ENCODE measurements at regions not wholly inside any gene's neighbourhood (a gene's known extent, or its start where the extent isn't known, plus 50 kb on each side); places are given as distances from the start of the nearest gene placed in this dataset.
A peak's percentile ranks its signal among the peaks of the same experiment; 100 is the strongest.
"Not testable (repeated sequence)": the region's sequence is repeated elsewhere in the genome, so short reads cannot be mapped to it uniquely, and the experiment has no call there.

GRCh38 chr2:224260372-224261020, 141.4 kb downstream of the FAM124B start:
- peak; percentile 83 for DNase-seq

DNA sequence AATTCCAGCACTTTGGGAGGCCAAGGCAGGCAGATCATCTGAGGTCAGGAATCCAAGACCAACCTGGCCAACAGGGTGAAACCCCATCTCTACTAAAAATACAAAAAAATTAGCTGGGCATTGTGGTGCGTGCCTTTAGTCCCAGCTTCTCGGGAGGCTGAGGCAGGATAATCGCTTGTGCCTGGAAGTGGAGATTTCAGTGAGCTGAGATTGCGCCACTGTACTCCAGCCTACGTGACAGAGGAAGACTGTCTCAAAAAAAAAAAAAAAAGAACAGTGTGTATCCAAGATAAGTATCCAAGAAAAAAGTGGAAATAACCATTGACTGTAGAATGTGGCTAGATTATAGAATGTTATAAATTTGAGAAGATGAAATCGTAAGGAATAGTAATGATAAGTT, 142.1 kb downstream of the FAM124B start:
- no peak for DNase-seq

DNA sequence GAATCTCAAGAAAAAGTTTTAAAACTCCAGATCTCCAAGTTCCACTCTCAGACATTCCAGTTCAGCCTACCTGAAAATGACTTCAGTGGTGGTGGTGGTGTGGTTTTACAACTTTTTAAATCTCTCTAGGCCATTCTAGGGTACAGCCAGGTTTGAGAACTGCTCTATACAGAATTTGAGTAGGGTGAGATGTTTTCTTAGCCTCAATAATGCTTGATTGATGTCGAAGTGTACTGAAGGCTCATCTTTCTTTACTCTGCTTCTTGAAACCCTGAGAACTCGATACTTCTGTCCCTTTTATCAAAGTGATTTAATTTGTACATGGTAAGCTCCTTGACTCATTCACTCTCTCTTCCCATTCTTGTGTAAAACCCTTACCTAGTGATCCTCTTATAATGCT, 143.8 kb downstream of the FAM124B start:
- DNase-seq = no peak

- DNase-seq = no peak
These were observed 144.8 kb downstream of the FAM124B start for GRCh38 chr2:224257156-224257555.

DNA sequence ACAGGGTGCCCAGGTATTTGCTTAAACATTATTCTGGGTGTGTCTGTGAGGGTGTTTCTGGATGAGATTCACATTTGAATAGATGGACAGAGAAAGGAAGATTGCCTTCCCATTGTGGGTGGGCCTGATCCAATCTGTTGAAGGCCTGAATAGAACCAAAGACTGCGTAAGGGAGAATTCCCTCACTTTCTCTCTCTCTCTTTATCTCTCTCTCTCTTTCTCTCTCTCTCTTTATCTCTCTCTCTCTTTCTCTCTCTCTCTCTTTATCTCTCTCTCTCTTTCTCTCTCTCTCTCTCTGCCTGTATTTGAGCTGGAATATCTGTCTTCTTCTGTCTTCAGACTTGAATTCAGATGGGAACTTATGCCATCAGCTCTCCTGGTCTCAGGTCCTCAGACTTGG, 148.4 kb downstream of the FAM124B start:
- no peak for DNase-seq

DNA sequence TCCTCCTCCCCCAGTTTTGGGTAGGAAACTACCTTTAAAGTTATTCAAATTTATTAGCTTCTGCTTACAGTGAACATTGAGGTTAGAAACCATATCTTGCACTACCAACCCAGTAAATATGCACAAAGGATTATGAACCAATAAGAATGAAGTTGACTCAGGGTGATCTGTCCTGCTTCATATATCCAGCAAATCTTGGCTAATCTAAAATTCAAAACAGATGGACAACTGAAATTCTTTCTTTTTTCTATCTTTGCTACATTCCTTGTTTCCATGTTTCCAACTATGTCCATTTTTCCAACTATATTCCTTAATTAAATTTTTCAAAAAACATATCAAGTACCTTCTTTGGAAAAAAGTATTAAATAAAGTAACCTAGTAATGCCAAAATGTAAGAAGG, 149.3 kb downstream of the FAM124B start:
- DNase-seq = no peak

DNA sequence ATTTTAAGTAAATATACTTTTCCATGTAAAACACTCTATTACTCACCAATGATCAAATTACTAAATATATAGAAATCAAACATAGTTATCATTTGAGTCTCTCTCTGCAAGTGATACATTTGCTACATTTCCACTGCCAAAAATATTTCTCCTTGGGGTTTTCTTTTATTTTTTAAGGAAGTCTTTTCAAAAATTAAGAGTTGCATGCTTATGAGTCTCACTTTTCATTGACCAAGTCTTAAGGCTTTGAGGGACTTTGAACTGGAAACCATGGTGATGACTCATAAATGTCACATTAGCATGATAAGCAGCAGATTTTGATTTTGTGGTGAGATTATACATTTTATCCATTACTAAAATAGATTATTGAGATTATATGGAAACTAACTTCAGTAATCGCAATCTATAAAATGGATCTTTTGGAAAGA, 152.9 kb downstream of the FAM124B start:
- DNase-seq = no peak

DNA sequence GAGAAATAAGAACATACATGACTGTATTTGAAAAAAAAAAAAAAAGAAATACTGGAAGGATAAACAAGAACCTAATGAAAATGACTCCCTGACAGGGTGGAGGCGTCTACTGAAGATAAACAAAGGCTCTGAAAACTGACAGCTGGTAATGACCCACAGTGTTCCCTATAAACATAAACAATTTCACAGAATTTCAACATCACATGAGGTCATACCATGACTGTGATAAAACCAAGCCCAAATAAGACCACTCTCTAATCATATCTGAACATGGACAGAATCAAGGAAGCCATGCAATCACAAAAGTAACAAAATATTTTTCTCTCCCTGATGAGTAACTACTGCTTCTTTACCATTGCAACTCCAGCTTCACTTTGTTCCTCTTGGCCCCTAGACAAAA, 159.3 kb downstream of the FAM124B start:
- DNase-seq = no peak

DNA sequence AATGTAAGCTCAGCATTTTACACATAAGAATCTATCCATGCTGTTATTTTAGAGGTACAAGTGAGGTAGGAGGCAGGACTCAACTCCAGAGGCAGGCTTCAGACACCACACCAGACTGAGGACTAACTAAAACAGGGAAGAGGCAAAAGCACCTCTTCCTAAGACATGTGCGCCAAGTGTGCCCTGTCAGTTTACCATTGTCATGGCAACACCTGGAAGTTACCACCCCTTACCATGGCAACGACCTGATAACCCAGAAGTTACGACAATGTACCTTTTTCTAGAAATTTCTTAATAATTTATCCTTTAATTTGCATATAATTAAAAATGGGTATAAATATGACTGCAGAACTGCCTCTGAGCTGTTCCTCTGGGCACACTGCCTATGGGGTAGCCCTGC, 160.1 kb downstream of the FAM124B start:
- DNase-seq = no peak

DNA sequence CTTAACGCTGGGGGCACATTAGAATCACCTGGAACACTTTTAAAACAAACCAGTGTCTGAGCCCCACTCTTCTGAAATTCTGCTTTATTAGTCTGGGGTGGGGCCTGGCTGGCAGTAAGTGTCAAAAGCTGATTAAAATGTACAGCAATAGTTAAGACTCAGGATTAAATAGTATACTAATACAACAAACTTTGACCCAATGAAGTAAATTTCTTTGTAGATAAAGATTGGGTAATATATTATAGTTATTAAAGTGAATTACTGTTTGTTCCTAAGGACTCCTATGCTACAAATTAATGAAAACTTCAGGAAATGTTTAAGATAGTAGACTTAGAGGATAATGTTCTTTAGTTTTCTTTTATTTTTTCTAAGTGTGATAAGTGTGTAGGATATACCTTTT, 160.9 kb downstream of the FAM124B start:
- DNase-seq = no peak

- no peak for DNase-seq
These were observed 177.9 kb downstream of the FAM124B start for GRCh38 chr2:224223851-224224555.

DNA sequence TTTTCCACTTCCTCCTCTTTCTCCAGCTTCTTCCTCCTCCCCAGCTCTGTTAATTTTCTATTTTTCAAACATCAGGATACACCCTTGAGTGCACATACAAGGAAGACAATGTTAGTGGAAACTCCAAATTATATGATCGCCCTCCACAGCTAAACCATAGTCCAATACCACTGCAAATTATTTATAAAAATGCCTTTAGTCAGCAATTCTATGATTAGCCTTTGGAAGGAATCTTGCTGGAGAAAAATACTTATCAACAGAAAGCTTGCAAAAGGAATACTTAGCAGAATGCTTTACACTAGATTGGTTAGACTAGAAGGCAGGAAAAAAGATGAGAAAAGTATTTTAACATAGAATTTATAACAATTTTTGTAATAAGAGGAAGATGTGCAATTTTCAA, 178.9 kb downstream of the FAM124B start:
- no peak for DNase-seq

DNA sequence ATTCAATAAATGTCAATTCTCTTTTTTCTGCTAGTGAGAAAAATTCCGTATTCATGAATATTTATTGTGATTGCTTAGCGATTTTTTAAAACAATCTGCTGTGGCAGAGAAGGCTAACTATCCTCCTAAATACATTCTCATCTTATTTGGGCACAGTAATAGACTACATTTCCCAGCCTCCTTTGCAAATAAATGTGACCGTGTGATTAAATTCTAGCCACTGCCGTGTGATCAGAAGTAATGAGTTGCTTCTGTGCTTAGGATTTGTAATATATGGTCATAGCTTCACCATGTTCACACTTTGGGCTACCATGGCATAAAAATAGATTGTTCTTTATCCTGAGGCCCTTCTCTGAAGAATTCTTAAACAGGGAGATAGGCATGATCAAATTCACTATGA, 179.6 kb downstream of the FAM124B start:
- no peak for DNase-seq

DNA sequence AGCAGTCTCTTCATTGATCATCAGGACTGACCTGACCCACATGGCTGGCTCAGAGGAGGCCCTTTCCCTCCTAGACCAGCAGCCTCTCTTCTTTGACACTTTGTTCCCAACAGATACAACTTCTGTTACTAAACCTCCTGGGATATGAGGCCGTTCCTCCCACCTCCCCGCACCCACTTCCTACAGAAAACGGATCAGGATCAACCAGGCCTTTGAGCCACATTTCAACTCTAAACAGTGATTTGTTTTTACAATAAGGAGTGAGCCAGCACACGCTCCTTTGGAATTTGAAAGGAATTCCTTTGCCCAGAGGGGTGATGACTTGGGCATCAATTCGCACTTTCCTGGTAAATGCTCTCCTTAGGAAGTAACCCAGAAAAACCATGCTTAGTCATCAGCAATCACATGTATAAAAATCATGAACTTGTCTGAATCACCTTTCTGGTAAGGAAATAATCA, 180.4 kb downstream of the FAM124B start:
- DNase-seq = no peak

DNA sequence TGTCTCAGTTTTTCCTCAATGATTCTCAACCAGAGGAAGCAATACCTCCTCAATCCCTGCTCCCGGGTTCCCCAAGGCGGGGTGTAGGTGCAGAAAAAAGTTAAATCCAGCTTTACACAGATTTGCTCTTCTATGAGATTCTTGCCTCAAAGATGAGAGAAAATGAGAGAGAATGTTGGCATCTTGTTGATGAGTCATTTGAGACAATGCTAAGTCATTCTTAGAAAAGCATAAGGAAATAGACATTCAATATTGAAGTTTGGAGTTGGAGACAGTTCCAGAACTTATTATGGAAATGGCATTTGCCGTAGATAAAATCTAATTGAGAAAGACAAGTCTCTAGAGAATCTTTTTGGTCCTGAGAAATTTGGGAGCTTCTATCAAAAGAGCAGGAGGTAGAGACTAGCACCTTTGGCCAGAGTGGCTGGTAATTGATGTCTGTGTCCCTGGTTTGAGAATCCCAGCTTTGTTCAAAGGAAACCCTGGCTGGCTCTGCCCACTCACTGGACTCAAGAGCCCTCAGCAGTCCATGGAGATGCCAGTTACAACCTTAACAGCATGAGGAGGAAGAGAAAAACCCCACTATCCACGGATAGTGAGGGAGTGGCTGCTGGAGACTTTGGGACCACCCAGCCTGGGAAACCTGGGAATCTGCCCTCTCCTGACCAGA, 181.2 kb downstream of the FAM124B start:
- no peak for DNase-seq

DNA sequence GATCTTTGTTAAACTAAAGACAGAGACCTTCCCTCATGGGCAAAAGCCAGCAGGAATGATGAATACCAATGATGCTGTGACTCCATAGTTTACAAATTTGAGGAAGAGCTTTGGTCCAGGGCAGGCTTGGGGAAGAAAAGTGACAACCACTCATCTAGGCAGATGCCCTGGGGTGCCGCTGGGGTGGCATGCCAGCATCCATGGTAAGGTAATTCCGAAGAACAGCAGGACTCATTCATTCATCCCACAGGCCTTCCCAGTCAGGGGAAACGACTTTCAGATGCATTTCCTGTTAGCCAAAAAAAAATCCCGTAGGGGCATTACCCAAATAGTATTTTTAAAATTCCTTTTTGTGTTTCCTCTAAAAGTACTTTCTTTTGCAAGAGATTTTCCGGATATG, 180.7 kb upstream of the SERPINE2 start:
- DNase-seq = no peak

- peak; percentile 63 for DNase-seq
These were observed 178.9 kb upstream of the SERPINE2 start for GRCh38 chr2:224217962-224218347.

GRCh38 chr2:224217233-224217961, 178.3 kb upstream of the SERPINE2 start:
- no peak for DNase-seq

GRCh38 chr2:224215611-224216010, 176.5 kb upstream of the SERPINE2 start:
- DNase-seq = not testable (repeated sequence)

DNA sequence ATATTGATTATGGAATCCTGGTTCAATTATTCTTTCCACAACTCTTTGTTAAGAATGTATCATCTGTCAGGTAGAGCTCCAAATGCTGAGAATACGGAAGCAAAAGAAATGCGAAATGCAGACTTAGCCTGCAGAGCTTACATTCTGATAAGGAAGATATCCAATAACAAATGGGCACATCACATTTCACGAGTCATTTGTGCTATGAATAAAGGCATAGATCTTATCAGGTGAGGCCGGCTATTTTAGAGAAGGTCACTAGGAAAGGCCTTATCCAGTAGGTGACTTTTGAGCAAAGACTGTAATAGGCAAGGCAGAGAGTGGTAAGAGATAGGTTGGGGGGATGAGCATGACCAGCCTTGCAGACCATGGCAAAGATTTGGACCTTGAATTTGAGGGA, 174.3 kb upstream of the SERPINE2 start:
- no peak for DNase-seq

DNA sequence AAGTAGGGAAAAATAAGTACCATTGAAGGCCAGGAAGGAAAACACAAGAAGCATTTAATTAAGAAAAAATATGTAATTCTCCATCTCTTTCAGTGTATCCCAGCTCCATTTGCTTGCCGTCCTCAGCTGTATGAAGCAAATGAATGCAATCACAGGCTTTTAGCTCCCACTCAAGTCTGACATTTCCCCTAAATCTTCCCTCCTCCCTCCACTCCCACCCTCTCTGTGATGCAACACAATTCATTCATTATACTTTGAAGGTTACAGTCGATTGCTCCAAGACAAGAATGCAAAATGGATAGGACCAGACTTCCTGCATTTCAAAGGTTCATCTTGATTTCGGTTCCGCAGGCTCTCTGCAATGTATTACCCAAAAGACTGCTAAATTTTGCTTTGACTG, 172.7 kb upstream of the SERPINE2 start:
- DNase-seq = no peak

DNA sequence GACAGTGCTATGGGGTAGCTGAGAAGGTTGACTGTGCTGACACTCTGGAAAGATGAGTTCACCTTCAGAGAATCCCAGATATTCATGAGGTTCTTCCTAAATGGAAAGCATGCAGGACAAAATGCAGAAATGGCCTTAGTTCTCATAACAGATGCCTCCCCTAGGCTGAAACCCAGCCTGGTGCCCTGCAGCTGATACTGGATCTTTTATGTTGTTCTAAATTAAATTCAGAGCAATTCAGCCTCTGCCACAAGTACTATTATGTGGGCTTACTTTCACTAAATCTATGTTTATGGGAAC, 172.0 kb upstream of the SERPINE2 start:
- DNase-seq = no peak

DNA sequence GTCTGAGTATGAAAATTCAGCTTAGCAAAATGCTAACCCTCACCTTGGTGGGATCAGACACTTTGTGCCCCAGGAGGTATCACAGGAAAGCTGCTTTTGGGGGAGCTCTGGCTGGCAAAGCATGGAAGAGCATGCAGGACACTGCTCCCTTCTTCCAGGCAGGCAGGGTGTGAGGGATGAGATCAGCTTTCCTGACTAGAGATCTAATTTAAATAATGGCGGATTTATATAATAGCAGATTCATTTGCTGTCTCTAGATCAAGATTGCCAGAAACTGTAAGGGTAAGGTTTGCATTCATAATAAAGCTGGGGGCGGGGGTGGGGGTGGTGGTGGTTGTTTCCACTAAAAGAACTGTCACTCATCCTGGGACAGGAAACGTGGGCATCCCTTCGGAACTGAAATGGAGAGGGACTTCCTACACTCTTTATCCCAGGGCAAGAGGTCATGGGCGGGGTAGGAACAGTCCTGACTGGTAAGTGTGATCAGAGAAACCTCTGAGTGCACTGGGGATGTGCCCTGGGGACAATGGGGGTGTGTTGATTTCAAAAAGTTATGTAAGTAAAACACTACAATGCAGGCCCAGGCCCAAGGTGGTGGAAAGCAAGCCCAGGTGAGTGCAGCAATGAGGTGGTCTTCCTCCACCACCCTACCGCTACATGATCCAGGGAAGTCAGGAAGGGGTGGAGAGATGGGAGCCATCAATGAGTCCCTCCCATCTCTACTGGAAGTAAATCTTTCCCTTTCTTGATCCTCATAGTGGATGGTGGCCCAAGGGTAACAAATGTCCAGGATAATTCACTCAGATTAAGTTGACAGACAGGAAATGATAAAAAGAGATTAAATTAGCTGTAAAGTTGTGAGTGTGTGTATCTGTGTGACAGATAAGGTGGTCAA, 171.4 kb upstream of the SERPINE2 start:
- no peak for DNase-seq
